Liver (tissue), 8 donors: ENCODE measurements at regions not wholly inside any gene's neighbourhood (a gene's known extent, or its start where the extent isn't known, plus 50 kb on each side); places are given as distances from the start of the nearest gene placed in this dataset.
A peak's percentile ranks its signal among the peaks of the same experiment; 100 is the strongest.

ENCODE experiments used
- DNase-seq: peaks from one replicate; pipeline ENCODE4 v3.0.0-alpha.2; 2017; ENCODE audit warnings: low spot score
- H3K27ac ChIP-seq, 2 donors: one replicate each; pipeline ENCODE4 v1.7.0; 2013; ENCODE audit warnings: inconsistent platforms in 2 of 2, low read length in 2 of 2, control low read depth in 1 of 2, low read depth in 1 of 2, mild to moderate bottlenecking in 1 of 2
- H3K27me3 ChIP-seq, 4 donors: one replicate each; pipeline versions ENCODE4 v1.6.1 to v1.7.0; 2013; ENCODE audit warnings: low read length in 3 of 4, inconsistent platforms in 1 of 4, mild to moderate bottlenecking in 1 of 4, moderate library complexity in 1 of 4; ENCODE audit not compliant: control insufficient read depth in 4 of 4, insufficient read depth in 4 of 4
- H3K36me3 ChIP-seq, 4 donors: one replicate each; pipeline versions ENCODE4 v1.6.1 to v1.7.0; 2013; ENCODE audit warnings: low read length in 3 of 4, mild to moderate bottlenecking in 3 of 4, low read depth in 1 of 4, moderate library complexity in 1 of 4; ENCODE audit not compliant: control insufficient read depth in 4 of 4, insufficient read depth in 3 of 4
- H3K4me1 ChIP-seq, 4 donors: one replicate each; pipeline versions ENCODE4 v1.6.1 to v1.7.0; 2013; ENCODE audit warnings: low read length in 3 of 4, mild to moderate bottlenecking in 3 of 4, moderate library complexity in 1 of 4; ENCODE audit not compliant: control insufficient read depth in 4 of 4, insufficient read depth in 4 of 4
- H3K4me3 ChIP-seq, 3 donors: one replicate each; pipeline versions ENCODE4 v1.6.1 to v1.7.0; 2013; ENCODE audit warnings: low read length in 3 of 3, control low read depth in 1 of 3, low read depth in 1 of 3, mild to moderate bottlenecking in 1 of 3
- H3K9ac ChIP-seq, 2 donors: one replicate each; pipeline ENCODE4 v1.7.0; 2013; ENCODE audit warnings: low read length in 2 of 2, mild to moderate bottlenecking in 2 of 2, moderate library complexity in 2 of 2, control low read depth in 1 of 2, low read depth in 1 of 2
- H3K9me3 ChIP-seq, 4 donors: one replicate each; pipeline versions ENCODE4 v1.6.1 to v1.7.0; 2013; ENCODE audit warnings: low read length in 3 of 4; ENCODE audit not compliant: control insufficient read depth in 4 of 4
- EGR1 ChIP-seq, 2 donors: IDR thresholded peaks; 2 replicates each; pipeline ENCODE4 v1.6.1; 2016 to 2018; ENCODE audit warnings: antibody characterized with exemption in 2 of 2, low read depth in 2 of 2
- FOXA1 ChIP-seq: IDR thresholded peaks from 2 replicates; pipeline ENCODE4 v1.6.1; 2016; ENCODE audit warnings: antibody characterized with exemption
- FOXA2 ChIP-seq: IDR thresholded peaks from 2 replicates; pipeline ENCODE4 v1.6.1; 2016; ENCODE audit warnings: antibody characterized with exemption
- GABPA ChIP-seq, 2 donors: IDR thresholded peaks in 1 of 2; conservative IDR thresholded peaks in 1 of 2; 2 replicates each; pipeline ENCODE4 v1.6.1; 2016; ENCODE audit warnings: antibody characterized with exemption in 2 of 2, mild to moderate bottlenecking in 1 of 2, moderate library complexity in 1 of 2
- HNF4A ChIP-seq, 2 donors: conservative IDR thresholded peaks; 2 replicates each; pipeline ENCODE4 v1.6.1; 2016; ENCODE audit warnings: antibody characterized with exemption in 2 of 2, mild to moderate bottlenecking in 2 of 2
- HNF4G ChIP-seq: IDR thresholded peaks from 2 replicates; pipeline ENCODE4 v1.6.1; 2016; ENCODE audit warnings: antibody characterized with exemption
- NR2F2 ChIP-seq: IDR thresholded peaks from 2 replicates; pipeline ENCODE4 v1.6.1; 2016; ENCODE audit warnings: antibody characterized with exemption
- RAD21 ChIP-seq, 2 donors: IDR thresholded peaks; 2 replicates each; pipeline ENCODE4 v1.6.1; 2016; ENCODE audit warnings: antibody characterized with exemption in 2 of 2, mild to moderate bottlenecking in 2 of 2
- RXRA ChIP-seq, 2 donors: IDR thresholded peaks; 2 replicates each; pipeline ENCODE4 v1.6.1; 2017 to 2018; ENCODE audit warnings: antibody characterized with exemption in 2 of 2, mild to moderate bottlenecking in 1 of 2
- SP1 ChIP-seq: IDR thresholded peaks from 2 replicates; pipeline ENCODE4 v1.6.1; 2018; ENCODE audit warnings: antibody characterized with exemption, mild to moderate bottlenecking
- TAF1 ChIP-seq: conservative IDR thresholded peaks from 2 replicates; pipeline ENCODE4 v1.6.1; 2016; ENCODE audit warnings: antibody characterized with exemption, mild to moderate bottlenecking
- YY1 ChIP-seq: IDR thresholded peaks from 2 replicates; pipeline ENCODE4 v1.6.1; 2016; ENCODE audit warnings: antibody characterized with exemption, mild to moderate bottlenecking
- WGBS: extraction: QIAGEN DNeasy Blood & Tissue Kit; methylation state at CpG from one replicate; pipeline ENCODE4 v1.1.7; 2013; 5-methylcytosine and 5-hydroxymethylcytosine counted together
- TF ChIP-seq, protein P1 (sequence below): IDR thresholded peaks from 2 replicates; pipeline ENCODE4 v1.6.1; 2016; ENCODE audit warnings: antibody characterized with exemption
- TF ChIP-seq, protein P2 (sequence below): IDR thresholded peaks from 2 replicates; pipeline ENCODE4 v1.6.1; 2016; ENCODE audit warnings: antibody characterized with exemption
- TF ChIP-seq, protein P3 (sequence below): fragments of 150-350 bp; IDR thresholded peaks from 2 replicates; pipeline ENCODE4 v1.5.1; 2017; ENCODE audit warnings: improper control_type of control experiment, low read depth, low read length; ENCODE audit not compliant: missing input control
- donor health status: healthy.
- donor health status: healthy.
- donor health status: healthy.
- donor health status: healthy.
- donor health status: healthy.

DNA sequence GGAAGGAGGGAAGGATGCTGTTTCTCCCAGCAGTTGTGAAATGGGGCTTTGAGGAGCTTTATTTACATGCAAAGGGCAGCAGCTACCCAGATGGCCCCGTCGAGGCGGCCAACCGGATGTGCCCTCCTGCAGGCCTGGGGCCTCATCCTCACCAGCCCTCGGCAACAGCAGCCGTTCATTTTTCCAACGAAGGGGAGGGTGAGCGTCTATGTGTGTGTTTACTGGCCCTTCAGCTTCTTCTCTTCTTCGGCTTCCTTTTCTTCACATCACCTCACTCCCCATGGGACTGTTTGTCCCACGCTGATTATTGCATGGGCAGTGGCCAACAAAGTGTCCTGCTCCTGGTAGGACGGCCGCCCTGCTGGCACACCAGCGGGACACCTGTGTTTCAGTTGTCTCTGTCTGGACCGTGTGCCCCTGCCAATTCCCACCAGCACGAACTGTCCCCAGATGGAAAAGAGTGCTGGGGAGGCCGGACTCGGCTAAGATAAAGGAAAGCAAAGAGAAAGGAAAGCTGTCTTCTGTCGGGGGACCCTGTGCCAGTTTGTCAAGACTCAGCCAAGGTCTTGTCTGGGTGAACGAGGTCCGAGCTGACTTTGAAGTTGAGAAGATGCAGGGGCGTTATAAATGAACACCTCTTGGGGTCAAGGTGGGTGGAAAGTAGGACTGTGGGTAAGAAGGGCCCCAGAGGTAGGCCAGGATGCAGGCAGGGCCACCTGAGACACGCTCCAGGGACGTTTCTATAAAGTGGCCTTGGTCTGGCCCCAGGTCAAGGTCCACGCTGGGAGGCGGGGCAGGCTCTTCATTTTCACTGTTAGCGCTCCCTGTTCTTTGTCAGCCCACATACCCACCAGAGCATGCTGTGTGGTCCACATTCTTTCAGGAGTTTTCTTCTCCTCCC, 57.0 kb downstream of the FAM50B start:
- H3K9me3 ChIP-seq = no peaks in the 10 kb centered on the region
- H3K36me3 ChIP-seq = no peaks in the 10 kb centered on the region
- WGBS = 67% methylated on average over 26 of the region's 26 CpGs
- TF ChIP-seq RXRA (IDR thresholded peaks at IDR 0.05) (peak in 1 of 2 donors; percentile 25), EGR1 (IDR thresholded peaks at IDR 0.05; ENCODE audit: low read depth in 2 of 2) (no peak), HNF4A (conservative IDR thresholded peaks at IDR 0.05) (peak; percentile 72 to 83), SP1 (peak; percentile 23), TAF1 (no peak), GABPA (IDR thresholded peaks at IDR 0.05 in 1 of 2, conservative IDR thresholded peaks at IDR 0.05 in 1 of 2) (no peak)
- TF ChIP-seq, protein P1, sequence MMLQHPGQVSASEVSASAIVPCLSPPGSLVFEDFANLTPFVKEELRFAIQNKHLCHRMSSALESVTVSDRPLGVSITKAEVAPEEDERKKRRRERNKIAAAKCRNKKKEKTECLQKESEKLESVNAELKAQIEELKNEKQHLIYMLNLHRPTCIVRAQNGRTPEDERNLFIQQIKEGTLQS = no peak
- TF ChIP-seq, protein P2, sequence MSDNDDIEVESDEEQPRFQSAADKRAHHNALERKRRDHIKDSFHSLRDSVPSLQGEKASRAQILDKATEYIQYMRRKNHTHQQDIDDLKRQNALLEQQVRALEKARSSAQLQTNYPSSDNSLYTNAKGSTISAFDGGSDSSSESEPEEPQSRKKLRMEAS = no peak
- TF ChIP-seq, protein P3, sequence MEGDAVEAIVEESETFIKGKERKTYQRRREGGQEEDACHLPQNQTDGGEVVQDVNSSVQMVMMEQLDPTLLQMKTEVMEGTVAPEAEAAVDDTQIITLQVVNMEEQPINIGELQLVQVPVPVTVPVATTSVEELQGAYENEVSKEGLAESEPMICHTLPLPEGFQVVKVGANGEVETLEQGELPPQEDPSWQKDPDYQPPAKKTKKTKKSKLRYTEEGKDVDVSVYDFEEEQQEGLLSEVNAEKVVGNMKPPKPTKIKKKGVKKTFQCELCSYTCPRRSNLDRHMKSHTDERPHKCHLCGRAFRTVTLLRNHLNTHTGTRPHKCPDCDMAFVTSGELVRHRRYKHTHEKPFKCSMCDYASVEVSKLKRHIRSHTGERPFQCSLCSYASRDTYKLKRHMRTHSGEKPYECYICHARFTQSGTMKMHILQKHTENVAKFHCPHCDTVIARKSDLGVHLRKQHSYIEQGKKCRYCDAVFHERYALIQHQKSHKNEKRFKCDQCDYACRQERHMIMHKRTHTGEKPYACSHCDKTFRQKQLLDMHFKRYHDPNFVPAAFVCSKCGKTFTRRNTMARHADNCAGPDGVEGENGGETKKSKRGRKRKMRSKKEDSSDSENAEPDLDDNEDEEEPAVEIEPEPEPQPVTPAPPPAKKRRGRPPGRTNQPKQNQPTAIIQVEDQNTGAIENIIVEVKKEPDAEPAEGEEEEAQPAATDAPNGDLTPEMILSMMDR = no peak
- H3K9ac ChIP-seq = no peak overlapping the region
- DNase-seq = no peak
- no peak overlapping the region for H3K4me3 ChIP-seq
- peaks cover 2 to 12% (median 3%) of the 10 kb centered on the region in 4 donors for H3K4me1 ChIP-seq
- no peak overlapping the region for H3K27ac ChIP-seq
- H3K27me3 ChIP-seq = no peaks in the 10 kb centered on the region

DNA sequence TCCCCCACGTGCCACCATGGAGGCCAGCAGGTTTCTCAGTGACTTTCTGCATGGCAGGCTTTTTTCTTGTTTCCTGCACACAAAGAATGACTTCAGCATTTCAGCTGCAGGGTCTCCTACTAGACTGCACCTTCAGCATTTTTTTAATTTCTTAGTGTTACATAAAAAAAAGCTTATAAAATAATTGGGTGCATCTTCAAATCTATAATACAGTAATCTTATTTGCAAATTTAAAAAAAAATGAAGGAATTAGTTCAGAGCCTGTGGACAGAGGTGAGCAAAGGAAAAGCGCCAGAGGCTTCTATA, 57.6 kb downstream of the FAM50B start:
- Histone ChIP-seq H3K27me3 (no peaks in the 10 kb centered on the region), H3K9me3 (no peaks in the 10 kb centered on the region), H3K4me1 (peaks cover 0 to 12% (median 4%) of the 10 kb centered on the region in 4 donors), H3K36me3 (no peaks in the 10 kb centered on the region), H3K4me3 (no peak overlapping the region), H3K9ac (no peak overlapping the region), H3K27ac (no peak overlapping the region)
- no peak for DNase-seq
- 77% methylated on average over 2 of the region's 2 CpGs for WGBS
- TF ChIP-seq GABPA (IDR thresholded peaks at IDR 0.05 in 1 of 2, conservative IDR thresholded peaks at IDR 0.05 in 1 of 2) (no peak), YY1 (no peak), FOXA1 (no peak), HNF4G (no peak), RAD21 (IDR thresholded peaks at IDR 0.05) (no peak), FOXA2 (no peak), RXRA (IDR thresholded peaks at IDR 0.05) (no peak), HNF4A (conservative IDR thresholded peaks at IDR 0.05) (no peak), SP1 (no peak), NR2F2 (no peak)
- TF ChIP-seq, protein P1 = no peak
- TF ChIP-seq, protein P2 = no peak
- TF ChIP-seq, protein P3 = no peak
